Loucy (cell line): ENCODE measurements at regions not wholly inside any gene's neighbourhood (a gene's known extent, or its start where the extent isn't known, plus 50 kb on each side); places are given as distances from the start of the nearest gene placed in this dataset.

Experiments
- H2AFZ ChIP-seq: fragments of 200-600 bp; sonication (generic); 2 replicates; pipeline ENCODE4 v1.6.0; 2016; ENCODE audit warnings: antibody characterized with exemption, mild to moderate bottlenecking, low read length, moderate library complexity
- H3F3A ChIP-seq: fragments of 200-600 bp; 2 replicates; pipeline ENCODE4 v1.6.0; 2016; ENCODE audit warnings: antibody characterized with exemption, low read depth, mild to moderate bottlenecking
- H3K27me3 ChIP-seq: fragments of 200-600 bp; sonication (generic); 2 replicates; pipeline ENCODE4 v1.6.1; 2014; ENCODE audit warnings: low read length, mild to moderate bottlenecking; ENCODE audit not compliant: insufficient read depth, poor library complexity, severe bottlenecking
- H3K36me3 ChIP-seq: fragments of 200-600 bp; sonication (generic); 2 replicates; pipeline ENCODE4 v1.6.1; 2016; ENCODE audit warnings: low read length; ENCODE audit not compliant: insufficient read depth
- H3K4me1 ChIP-seq: fragments of 200-600 bp; sonication (generic); 2 replicates; pipeline ENCODE4 v1.5.1; 2014; ENCODE audit warnings: low read length, mild to moderate bottlenecking; ENCODE audit not compliant: insufficient read depth, poor library complexity, severe bottlenecking
- H3K4me2 ChIP-seq: fragments of 200-600 bp; sonication (generic); 2 replicates; pipeline ENCODE4 v1.6.0; 2014; ENCODE audit warnings: antibody characterized with exemption, low read length, low read depth, mild to moderate bottlenecking; ENCODE audit not compliant: poor library complexity, severe bottlenecking
- H3K4me3 ChIP-seq: fragments of 200-600 bp; sonication (generic); 2 replicates; pipeline ENCODE4 v1.5.1; 2014; ENCODE audit warnings: low read length, mild to moderate bottlenecking, mixed read lengths; ENCODE audit not compliant: poor library complexity, severe bottlenecking
- H3K79me2 ChIP-seq: fragments of 200-600 bp; sonication (generic); 2 replicates; pipeline ENCODE4 v1.6.1; 2014; ENCODE audit warnings: low read length; ENCODE audit not compliant: insufficient read depth
- H3K9ac ChIP-seq: fragments of 200-600 bp; sonication (generic); 2 replicates; pipeline ENCODE4 v1.6.0; 2014; ENCODE audit warnings: mild to moderate bottlenecking, low read depth, low read length, moderate library complexity; ENCODE audit not compliant: poor library complexity, severe bottlenecking
- H3K9me2 ChIP-seq: fragments of 200-600 bp; sonication (generic); replicated peaks from 2 replicates; pipeline ENCODE4 v1.6.1; 2016; ENCODE audit warnings: low read depth, low read length, mixed read lengths
- H3K9me3 ChIP-seq: fragments of 200-600 bp; sonication (generic); 2 replicates; pipeline ENCODE4 v1.6.1; 2014; ENCODE audit warnings: mild to moderate bottlenecking, antibody characterized with exemption, low read length, low read depth; ENCODE audit not compliant: insufficient read depth
- H4K20me1 ChIP-seq: fragments of 200-600 bp; sonication (generic); 2 replicates; pipeline ENCODE4 v1.6.0; 2014; ENCODE audit warnings: antibody characterized with exemption, low read length, mild to moderate bottlenecking; ENCODE audit not compliant: insufficient read depth, poor library complexity, severe bottlenecking
- CTCF ChIP-seq: fragments of 200-600 bp; sonication (generic); conservative IDR thresholded peaks from 2 replicates; pipeline ENCODE4 v1.5.1; 2014; ENCODE audit warnings: mild to moderate bottlenecking, antibody characterized with exemption, low read length
- EZH2phosphoT487 ChIP-seq: fragments of 200-600 bp; IDR thresholded peaks from 2 replicates; pipeline ENCODE4 v1.6.1; 2018; ENCODE audit warnings: antibody characterized with exemption, mild to moderate bottlenecking, moderate library complexity, borderline replicate concordance

- no peaks in the 10 kb centered on the region for H3F3A ChIP-seq
- no peaks in the 10 kb centered on the region for H3K27me3 ChIP-seq
- H3K9ac ChIP-seq = no peak overlapping the region
- no peaks in the 10 kb centered on the region for H3K4me1 ChIP-seq
- no peaks in the 10 kb centered on the region for H3K79me2 ChIP-seq
- TF ChIP-seq EZH2phosphoT487 (no peak), CTCF (no peak)
- H2AFZ ChIP-seq = no peak overlapping the region
- H3K36me3 ChIP-seq = no peaks in the 10 kb centered on the region
- no peaks in the 10 kb centered on the region for H4K20me1 ChIP-seq
- H3K9me2 ChIP-seq = no peaks in the 10 kb centered on the region
- no peaks in the 10 kb centered on the region for H3K9me3 ChIP-seq
- H3K4me2 ChIP-seq = no peak overlapping the region
- H3K4me3 ChIP-seq = no peak overlapping the region
These were observed 382.6 kb upstream of the DCN start for GRCh38 chr12:91565246-91565645.

DNA sequence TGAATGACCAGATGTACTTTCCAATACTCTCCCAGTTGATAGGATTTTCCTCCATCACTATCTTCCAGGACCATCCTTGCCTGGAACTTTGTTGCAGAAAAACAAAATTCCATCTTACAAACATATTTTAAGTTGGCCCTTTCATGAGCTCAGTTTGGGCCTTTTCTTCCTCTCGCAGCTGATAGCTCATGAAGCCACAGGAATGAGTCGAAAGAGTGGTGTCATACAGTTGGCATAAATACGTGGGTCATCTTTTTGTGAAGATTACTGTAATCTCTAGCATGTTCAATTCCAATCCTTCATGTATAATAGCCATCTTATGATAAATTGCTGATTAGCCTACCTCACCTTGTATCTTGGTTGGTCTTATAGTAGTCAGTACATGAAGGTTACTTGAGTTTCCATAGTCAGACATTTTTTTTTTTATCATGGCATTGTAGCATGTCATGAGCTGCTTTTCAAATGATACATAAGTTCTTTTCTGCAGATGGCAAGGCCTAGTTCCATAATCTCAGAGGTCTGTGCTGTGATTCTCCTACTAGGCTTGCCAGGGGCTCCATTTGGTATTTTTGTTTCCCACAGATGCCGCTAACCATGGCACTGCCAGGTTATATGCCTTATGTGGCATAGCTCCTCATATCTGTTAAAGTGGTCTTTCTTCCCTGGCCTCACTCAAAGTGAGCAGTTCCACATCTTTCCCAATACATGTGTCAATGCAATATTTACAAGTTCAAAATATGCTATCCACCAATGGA lies 380.6 kb upstream of the DCN start:
- Histone ChIP-seq H3K79me2 (no peaks in the 10 kb centered on the region), H3F3A (no peaks in the 10 kb centered on the region), H3K27me3 (no peaks in the 10 kb centered on the region), H3K4me1 (no peaks in the 10 kb centered on the region), H3K4me2 (peak overlapping the region; percentile 55), H3K9me2 (no peaks in the 10 kb centered on the region), H3K9me3 (no peaks in the 10 kb centered on the region), H3K36me3 (no peaks in the 10 kb centered on the region), H4K20me1 (no peaks in the 10 kb centered on the region), H3K4me3 (no peak overlapping the region), H2AFZ (peak overlapping the region; percentile 76), H3K9ac (no peak overlapping the region)
- TF ChIP-seq EZH2phosphoT487 = no peak
- TF ChIP-seq CTCF = no peak

GRCh38 chr12:91562476-91562875 lies 379.9 kb upstream of the DCN start:
- no peaks in the 10 kb centered on the region for H3K9me3 ChIP-seq
- no peaks in the 10 kb centered on the region for H3F3A ChIP-seq
- no peaks in the 10 kb centered on the region for H3K36me3 ChIP-seq
- H3K27me3 ChIP-seq = no peaks in the 10 kb centered on the region
- H3K9ac ChIP-seq = no peak overlapping the region
- H3K4me3 ChIP-seq = peak overlapping the region; percentile 36
- no peaks in the 10 kb centered on the region for H3K9me2 ChIP-seq
- peak overlapping the region; percentile 55 for H3K4me2 ChIP-seq
- no peak for TF ChIP-seq EZH2phosphoT487
- no peak for TF ChIP-seq CTCF
- H2AFZ ChIP-seq = peak overlapping the region; percentile 76
- H3K4me1 ChIP-seq = no peaks in the 10 kb centered on the region
- no peaks in the 10 kb centered on the region for H3K79me2 ChIP-seq
- H4K20me1 ChIP-seq = no peaks in the 10 kb centered on the region
